Vagina (tissue), 2 donors: ENCODE measurements at regions not wholly inside any gene's neighbourhood (a gene's known extent, or its start where the extent isn't known, plus 50 kb on each side); places are given as distances from the start of the nearest gene placed in this dataset.

Source experiments
- DNase-seq, 2 donors: peaks; one replicate each; pipeline ENCODE4 v3.0.0-alpha.2; 2017; ENCODE audit errors: extremely low spot score in 2 of 2
- H3K27ac ChIP-seq: fragments of 200-600 bp; sonication (generic); one replicate; pipeline ENCODE4 v1.5.1; 2019
- H3K27me3 ChIP-seq: fragments of 200-600 bp; sonication (generic); one replicate; pipeline ENCODE4 v1.5.1; 2019
- H3K36me3 ChIP-seq, 2 donors: fragments of 200-600 bp; sonication (generic); one replicate each; pipeline ENCODE4 v1.5.1; 2017 to 2019
- H3K4me1 ChIP-seq: fragments of 200-600 bp; sonication (generic); one replicate; pipeline ENCODE4 v1.5.1; 2019
- H3K4me3 ChIP-seq, 2 donors: fragments of 200-600 bp; sonication (generic); 1 replicate in 1 of 2; 2 replicates in 1 of 2; pipeline ENCODE4 v1.5.1; 2016 to 2019
- H3K9me3 ChIP-seq: fragments of 200-600 bp; sonication (generic); one replicate; pipeline ENCODE4 v1.5.1; 2019
- POLR2A ChIP-seq, 2 donors: fragments of 450-650 bp; IDR thresholded peaks; one replicate each; pipeline ENCODE4 v1.6.1; 2017; ENCODE audit warnings: antibody characterized with exemption in 2 of 2, mild to moderate bottlenecking in 2 of 2, moderate library complexity in 2 of 2
- POLR2AphosphoS5 ChIP-seq, 2 donors: sonication (generic); formaldehyde crosslinking; IDR thresholded peaks; one replicate each; pipeline ENCODE4 v1.9.0; 2017; ENCODE audit warnings: antibody characterized with exemption in 2 of 2, mild to moderate bottlenecking in 2 of 2, low read depth in 1 of 2; ENCODE audit not compliant: insufficient read depth in 1 of 2
- intact Hi-C: fragments of 100-400 bp; cut with DNase I; formaldehyde crosslinking; loops from one replicate; pipeline ENCODE4 v1.15.1; 2023
- TF ChIP-seq, protein P1 (sequence below), 3 experiments: fragments of 450-650 bp in 2 of 3; fragments of 200-600 bp in 1 of 3; sonication (generic) in 1 of 3; IDR thresholded peaks; one replicate each; pipeline ENCODE4 v1.5.1; 2017 to 2019; ENCODE audit warnings: antibody characterized with exemption in 3 of 3, mild to moderate bottlenecking in 2 of 3, moderate library complexity in 2 of 3

DNA sequence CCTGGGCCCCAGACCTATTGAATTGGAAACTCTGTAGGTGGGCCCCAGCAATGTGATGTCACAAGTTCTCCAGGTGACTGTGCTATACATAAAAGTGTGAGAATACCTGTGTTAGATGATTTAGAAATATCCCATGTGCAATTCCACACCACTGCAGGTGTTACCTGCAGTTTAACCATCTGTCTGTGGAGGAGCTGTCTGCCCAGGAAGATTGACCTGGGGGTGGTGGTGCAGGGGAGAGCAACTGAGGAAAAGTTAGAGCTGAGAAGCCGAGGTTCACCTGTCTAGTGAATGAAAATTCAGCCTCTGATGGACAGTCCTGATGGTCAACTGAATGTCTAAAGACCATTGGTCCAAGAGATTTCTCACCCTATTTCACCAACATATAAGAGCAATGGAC lies 132.2 kb upstream of the SLC24A5 start:
- Histone ChIP-seq H3K9me3 (no peaks in the 10 kb centered on the region), H3K27ac (no peak overlapping the region), H3K4me1 (no peaks in the 10 kb centered on the region), H3K4me3 (no peak overlapping the region), H3K27me3 (no peaks in the 10 kb centered on the region), H3K36me3 (no peaks in the 10 kb centered on the region)
- DNase-seq, result no peak
- intact Hi-C loops, result loop anchor here (5.0 kb wide), 1 partner anchor 791 kb away; no protein-coding TSS in a partner anchor
- TF ChIP-seq POLR2AphosphoS5 (IDR thresholded peaks at IDR 0.05; ENCODE audit: insufficient read depth in 1 of 2, low read depth in 1 of 2), result no peak
- TF ChIP-seq POLR2A (IDR thresholded peaks at IDR 0.05), result no peak
- TF ChIP-seq, protein P1, sequence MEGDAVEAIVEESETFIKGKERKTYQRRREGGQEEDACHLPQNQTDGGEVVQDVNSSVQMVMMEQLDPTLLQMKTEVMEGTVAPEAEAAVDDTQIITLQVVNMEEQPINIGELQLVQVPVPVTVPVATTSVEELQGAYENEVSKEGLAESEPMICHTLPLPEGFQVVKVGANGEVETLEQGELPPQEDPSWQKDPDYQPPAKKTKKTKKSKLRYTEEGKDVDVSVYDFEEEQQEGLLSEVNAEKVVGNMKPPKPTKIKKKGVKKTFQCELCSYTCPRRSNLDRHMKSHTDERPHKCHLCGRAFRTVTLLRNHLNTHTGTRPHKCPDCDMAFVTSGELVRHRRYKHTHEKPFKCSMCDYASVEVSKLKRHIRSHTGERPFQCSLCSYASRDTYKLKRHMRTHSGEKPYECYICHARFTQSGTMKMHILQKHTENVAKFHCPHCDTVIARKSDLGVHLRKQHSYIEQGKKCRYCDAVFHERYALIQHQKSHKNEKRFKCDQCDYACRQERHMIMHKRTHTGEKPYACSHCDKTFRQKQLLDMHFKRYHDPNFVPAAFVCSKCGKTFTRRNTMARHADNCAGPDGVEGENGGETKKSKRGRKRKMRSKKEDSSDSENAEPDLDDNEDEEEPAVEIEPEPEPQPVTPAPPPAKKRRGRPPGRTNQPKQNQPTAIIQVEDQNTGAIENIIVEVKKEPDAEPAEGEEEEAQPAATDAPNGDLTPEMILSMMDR (IDR thresholded peaks at IDR 0.05), result no peak

DNA sequence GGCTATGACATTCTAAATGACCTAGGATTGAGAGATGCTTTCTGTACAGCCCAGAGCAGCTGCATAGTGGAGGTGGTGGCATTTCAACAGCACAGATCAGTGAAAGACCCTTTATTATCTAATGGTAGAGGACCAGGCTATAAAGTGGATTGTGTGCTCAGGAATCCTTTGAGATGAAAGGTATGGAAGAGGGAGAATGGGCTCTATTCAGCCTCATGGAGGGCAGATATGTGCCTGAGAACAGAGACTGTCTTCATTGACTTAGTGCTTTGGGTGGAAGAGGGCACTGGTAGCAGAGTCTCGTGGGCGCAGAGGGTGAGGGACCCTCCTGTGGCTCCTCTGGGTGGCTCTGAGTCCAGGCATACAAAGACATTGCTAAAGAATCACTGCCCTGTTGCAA lies 130.0 kb upstream of the SLC24A5 start:
- no peaks in the 10 kb centered on the region for H3K27me3 ChIP-seq
- intact Hi-C loops, result no loop called here

GRCh38 chr15:47991357-47991756 lies 129.4 kb upstream of the SLC24A5 start:
- TF ChIP-seq POLR2AphosphoS5 (IDR thresholded peaks at IDR 0.05; ENCODE audit: insufficient read depth in 1 of 2, low read depth in 1 of 2) (no peak), POLR2A (IDR thresholded peaks at IDR 0.05) (no peak)
- TF ChIP-seq, protein P1 (IDR thresholded peaks at IDR 0.05), result no peak
- no peaks in the 10 kb centered on the region for H3K9me3 ChIP-seq
- no peak overlapping the region for H3K4me3 ChIP-seq
- no peaks in the 10 kb centered on the region for H3K36me3 ChIP-seq
- no peaks in the 10 kb centered on the region for H3K4me1 ChIP-seq
- DNase-seq, result no peak
- no peak overlapping the region for H3K27ac ChIP-seq
- H3K27me3 ChIP-seq, result no peaks in the 10 kb centered on the region
- intact Hi-C loops, result no loop called here

More for the DNA sequence above, 130.0 kb upstream of the SLC24A5 start:
- TF ChIP-seq, protein P1 (IDR thresholded peaks at IDR 0.05), result no peak
- TF ChIP-seq POLR2A (IDR thresholded peaks at IDR 0.05), result no peak
- TF ChIP-seq POLR2AphosphoS5 (IDR thresholded peaks at IDR 0.05; ENCODE audit: insufficient read depth in 1 of 2, low read depth in 1 of 2), result no peak
- no peak overlapping the region for H3K4me3 ChIP-seq
- H3K36me3 ChIP-seq, result no peaks in the 10 kb centered on the region
- H3K27ac ChIP-seq, result no peak overlapping the region
- no peak for DNase-seq
- no peaks in the 10 kb centered on the region for H3K9me3 ChIP-seq
- no peaks in the 10 kb centered on the region for H3K4me1 ChIP-seq

DNA sequence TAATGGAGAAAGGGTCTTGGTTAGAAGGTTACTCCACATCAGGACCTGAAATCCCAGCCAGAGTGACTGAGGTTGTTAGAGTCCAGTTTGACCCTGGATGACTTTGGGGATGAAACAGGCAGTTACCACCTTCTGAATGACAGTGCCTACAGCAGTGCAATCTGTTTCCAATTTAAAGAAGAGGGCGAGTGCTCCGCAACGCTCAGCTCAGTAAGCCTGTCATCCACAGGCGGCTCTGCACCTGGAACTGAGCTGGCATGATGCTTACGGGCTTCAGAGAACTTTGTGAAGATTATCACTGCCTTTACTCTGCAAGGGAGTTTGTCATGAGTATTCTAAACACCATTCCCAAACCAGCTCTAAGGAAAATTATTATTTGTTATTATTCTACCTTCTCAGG lies 127.7 kb upstream of the SLC24A5 start:
- no peak overlapping the region for H3K27ac ChIP-seq
- H3K9me3 ChIP-seq, result no peaks in the 10 kb centered on the region
- DNase-seq, result no peak
- H3K27me3 ChIP-seq, result no peaks in the 10 kb centered on the region
- no peaks in the 10 kb centered on the region for H3K4me1 ChIP-seq
- no peak for TF ChIP-seq POLR2A (IDR thresholded peaks at IDR 0.05)
- no peak for TF ChIP-seq POLR2AphosphoS5 (IDR thresholded peaks at IDR 0.05; ENCODE audit: insufficient read depth in 1 of 2, low read depth in 1 of 2)
- TF ChIP-seq, protein P1 (IDR thresholded peaks at IDR 0.05), result no peak
- H3K36me3 ChIP-seq, result no peaks in the 10 kb centered on the region
- H3K4me3 ChIP-seq, result no peak overlapping the region
- intact Hi-C loops, result no loop called here

DNA sequence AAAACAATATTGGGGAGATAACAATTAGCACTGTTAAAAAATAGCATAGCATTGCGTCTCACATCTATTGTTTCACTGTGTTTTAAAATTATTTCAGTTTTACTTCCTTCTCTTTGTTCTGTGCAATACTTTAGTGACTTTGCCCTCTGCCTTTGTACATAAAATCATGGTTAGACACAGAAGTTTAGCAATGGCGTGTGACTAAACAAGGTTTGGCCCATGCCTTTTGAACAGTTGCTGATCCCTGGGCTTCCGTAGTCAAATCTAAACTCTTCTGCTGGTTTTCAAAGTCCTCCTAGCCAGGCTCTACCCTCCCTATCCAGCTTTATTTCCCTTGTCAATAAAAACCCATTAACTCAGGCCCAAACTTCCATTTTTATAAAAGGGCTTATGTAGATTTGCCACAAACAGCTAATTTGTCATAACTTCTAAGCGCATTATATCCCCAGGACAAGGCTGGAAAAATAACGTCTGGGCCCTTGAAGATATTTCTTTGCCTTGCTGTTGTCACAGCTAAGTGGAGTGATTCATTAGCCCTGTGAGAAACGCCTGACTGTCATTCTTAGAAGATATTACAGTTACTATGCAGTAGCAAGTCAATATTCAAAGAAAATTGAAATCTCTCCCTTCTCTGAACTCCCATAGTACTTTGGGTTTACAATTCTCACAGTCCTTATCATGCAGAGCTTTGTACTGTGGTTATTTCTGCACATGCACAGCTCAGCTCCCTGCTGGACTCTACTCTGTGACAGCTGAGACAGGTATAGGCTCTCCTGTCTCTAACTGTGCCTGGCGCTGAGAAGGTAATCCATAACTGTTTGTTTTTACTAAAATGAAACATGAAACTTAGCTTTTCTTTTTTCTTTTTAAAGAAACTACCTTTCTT lies 123.4 kb upstream of the SLC24A5 start:
- TF ChIP-seq POLR2AphosphoS5 (IDR thresholded peaks at IDR 0.05; ENCODE audit: insufficient read depth in 1 of 2, low read depth in 1 of 2) (no peak), POLR2A (IDR thresholded peaks at IDR 0.05) (no peak)
- TF ChIP-seq, protein P1 (IDR thresholded peaks at IDR 0.05), result no peak
- Histone ChIP-seq H3K4me1 (no peaks in the 10 kb centered on the region), H3K27ac (no peak overlapping the region), H3K36me3 (no peaks in the 10 kb centered on the region), H3K4me3 (no peak overlapping the region), H3K27me3 (no peaks in the 10 kb centered on the region), H3K9me3 (no peaks in the 10 kb centered on the region)
- intact Hi-C loops, result no loop called here
- no peak for DNase-seq
